Right renal pelvis (tissue), 4 donors: ENCODE measurements at regions not wholly inside any gene's neighbourhood (a gene's known extent, or its start where the extent isn't known, plus 50 kb on each side); places are given as distances from the start of the nearest gene placed in this dataset.

Experiments
- DNase-seq, 4 donors: peaks; one replicate each; pipeline ENCODE4 v3.0.0-alpha.2; 2013; ENCODE audit warnings: low read depth in 4 of 4, low spot score in 3 of 4, missing footprints in 1 of 4

GRCh38 chr9:109728686-109729300 is 51.2 kb upstream of the PALM2AKAP2 start:
- no peak for DNase-seq

GRCh38 chr9:109729513-109729912 is 50.5 kb upstream of the PALM2AKAP2 start:
- DNase-seq: no peak
